Effector CD8-positive, alpha-beta T cell (primary cell): ENCODE measurements at regions not wholly inside any gene's neighbourhood (a gene's known extent, or its start where the extent isn't known, plus 50 kb on each side); places are given as distances from the start of the nearest gene placed in this dataset.

ENCODE experiments used
- DNase-seq: peaks from one replicate; lab custom pipeline; 2025; lab: John Stamatoyannopoulos, UW

DNA sequence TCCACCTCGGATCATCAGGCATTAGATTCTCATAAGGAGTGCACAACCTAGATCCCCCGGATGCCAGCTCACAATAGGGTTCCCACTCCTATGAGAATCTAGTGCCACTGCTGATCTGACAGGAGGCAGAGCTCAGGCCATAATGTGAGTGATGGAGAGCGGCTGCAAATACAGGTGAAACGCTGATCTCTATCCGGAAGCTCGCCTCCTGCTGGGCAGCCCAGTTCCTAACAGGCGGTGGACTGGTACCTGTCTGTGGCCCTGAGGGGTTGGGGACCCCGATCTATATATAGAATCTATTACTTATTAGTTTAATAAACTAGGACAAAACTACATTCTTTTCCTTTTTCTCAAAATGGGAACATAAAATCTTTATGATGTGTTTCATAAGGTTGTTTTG is 741.9 kb downstream of the RFPL4B start:
- DNase-seq, result no peak

DNA sequence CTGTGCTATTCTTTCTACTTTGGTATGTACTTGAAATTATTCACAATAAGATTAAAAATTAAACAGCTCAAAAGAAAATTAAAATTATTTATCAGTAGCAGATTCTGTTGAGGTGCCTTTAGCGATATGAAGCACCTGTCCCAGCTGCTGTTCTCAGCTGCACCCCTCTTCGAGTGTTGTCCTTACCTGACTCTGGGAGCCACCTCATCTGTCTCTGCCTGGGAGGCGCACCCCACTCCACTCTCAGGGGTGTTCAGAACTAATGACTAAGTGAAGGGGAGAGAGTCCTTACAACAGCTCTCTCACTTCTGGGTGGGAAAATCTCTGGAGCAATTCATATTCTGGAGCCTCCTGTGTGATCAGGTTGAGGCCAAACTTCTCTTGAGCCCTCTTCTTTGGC is 745.7 kb downstream of the RFPL4B start:
- DNase-seq, result no peak

DNA sequence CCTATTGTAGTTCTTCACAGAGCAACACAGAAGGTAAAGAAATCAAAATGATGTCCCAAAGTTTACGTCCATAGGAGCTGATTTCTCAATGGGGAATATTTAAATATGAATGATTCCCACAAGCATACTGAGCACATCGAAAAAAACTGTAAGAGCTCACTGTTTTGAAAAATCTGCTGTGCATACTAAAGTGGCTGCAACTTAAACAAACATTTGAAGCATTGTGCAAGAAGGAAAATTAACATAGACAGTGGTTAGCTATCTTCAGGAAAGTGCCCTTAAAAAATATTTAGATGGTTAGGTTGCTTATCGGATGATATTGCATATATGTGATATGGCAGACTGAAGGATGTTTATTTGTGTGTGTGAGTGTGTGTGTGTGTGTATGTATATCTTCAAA is 747.6 kb downstream of the RFPL4B start:
- DNase-seq, result no peak

DNA sequence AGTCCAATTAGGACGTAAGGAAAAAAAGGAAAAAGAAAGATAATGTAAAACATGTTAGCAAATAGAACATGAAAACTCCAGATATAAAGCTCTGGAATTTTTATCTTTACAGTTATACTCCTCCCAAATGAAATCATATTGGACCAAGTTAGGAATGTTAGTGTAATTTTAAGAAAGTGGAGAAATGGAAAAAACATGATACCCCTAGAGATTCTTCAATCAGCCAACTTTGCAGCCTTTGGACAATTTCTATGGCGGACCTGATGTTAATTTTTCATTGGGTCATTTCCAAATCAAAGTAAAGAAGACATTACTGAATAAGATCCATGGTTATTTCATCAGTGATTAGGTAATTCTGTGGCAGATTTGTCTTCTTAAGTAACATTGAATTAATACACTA is 748.7 kb downstream of the RFPL4B start:
- no peak for DNase-seq

DNA sequence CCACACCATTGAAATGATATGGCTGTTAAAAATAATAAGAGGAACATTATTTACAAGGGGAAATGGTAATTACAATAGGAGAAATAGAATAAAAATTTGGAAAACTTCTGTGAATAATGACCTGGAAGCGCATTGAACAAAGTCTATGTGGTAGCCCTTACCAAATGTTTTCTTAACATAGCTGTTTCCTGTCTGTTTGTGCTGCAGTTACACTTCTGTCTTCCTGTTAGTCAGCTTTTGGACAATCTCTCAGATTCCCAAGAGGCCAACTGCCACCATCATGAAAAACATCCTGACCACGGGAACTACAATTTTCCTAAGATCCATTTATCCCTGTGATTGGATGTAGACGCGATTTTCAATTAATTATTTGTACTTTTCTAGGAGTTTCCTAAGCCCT is 754.4 kb upstream of the MARCKS start:
- no peak for DNase-seq

DNA sequence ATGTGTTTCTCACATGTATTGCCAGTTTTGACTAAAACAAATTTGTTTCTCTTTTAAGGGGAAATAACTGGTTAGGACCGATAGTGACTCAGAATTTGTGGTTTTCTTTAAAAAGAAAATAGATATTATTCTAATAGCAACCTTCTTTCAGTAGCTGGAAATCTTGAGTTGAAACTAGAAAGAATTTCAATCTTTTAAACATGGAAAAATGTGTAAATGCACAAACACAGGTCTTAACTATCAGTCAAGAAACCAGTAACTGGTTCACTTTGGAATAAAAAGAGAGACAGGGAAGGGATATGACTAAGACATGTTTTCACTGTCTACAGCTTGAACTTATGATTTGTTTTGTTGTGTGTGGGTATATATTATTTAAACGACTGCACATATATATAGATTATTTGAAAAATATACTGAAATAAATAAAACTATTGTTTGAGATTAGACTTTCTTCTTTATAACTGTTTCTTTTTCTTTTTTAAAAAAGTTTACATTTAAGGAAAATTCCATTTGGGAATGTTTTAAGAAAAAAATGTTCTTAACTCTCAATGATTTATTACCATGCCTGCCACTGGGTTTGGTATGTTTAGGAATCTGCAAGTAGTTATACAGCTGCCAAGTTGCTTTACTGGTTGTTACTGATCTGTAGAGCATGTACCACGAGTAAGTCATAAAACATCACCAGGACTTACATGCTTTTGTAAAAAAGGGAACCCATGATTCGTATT is 753.3 kb upstream of the MARCKS start:
- DNase-seq, result no peak

DNA sequence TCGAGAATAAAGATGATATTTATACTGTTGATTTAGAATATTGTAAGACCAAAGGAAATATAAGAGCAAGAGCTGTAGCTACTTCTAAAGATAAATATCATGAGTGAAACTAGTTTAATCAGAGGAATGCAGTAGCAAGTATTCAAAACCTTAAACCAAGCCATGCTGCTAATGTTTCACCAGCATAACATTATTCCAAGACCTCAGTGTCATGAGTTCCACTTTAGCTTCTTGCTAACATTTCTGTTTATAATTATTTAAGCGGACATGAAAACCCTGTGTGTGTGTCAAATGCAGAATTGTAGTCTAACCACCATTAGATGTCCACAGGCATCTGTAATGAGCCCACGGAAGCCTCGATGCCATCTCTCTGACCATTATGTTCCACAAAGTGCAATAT is 752.6 kb upstream of the MARCKS start:
- no peak for DNase-seq

DNA sequence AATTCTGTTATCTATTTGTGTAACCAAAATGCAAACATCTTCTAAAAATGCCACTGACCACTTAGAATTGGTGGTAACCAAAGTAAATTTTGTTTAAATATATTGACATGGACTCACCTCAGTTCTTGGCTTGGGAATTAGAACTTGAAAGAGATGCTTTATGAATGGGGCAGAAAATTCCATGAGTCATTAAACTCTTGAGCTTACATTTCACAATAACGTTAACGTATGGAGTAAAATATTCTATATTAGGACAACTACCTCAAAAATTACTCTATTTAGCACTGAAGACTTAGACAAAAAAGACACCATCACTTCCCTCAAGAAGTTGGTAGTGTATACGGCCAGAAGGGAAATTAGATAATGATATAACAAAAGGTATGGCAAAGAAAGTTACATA is 752.2 kb upstream of the MARCKS start:
- DNase-seq, result no peak

DNA sequence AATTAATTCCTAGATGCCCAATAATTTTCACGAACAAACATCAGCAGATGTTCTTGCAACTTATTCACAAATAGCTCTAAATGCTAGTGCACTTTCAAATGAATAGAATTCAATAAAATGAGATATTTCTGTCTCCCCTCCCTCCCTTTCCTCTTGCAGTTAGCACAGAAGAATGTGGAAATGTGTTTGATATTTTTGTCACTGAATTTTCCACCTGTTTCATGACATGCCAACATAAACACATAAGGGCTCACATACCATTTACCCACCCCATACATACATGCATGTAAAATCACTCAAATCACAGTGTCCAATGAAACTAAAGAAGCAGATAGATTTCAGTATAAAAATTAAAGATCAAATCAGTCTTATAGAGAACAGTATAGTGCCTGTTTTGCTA is 746.9 kb upstream of the MARCKS start:
- no peak for DNase-seq

DNA sequence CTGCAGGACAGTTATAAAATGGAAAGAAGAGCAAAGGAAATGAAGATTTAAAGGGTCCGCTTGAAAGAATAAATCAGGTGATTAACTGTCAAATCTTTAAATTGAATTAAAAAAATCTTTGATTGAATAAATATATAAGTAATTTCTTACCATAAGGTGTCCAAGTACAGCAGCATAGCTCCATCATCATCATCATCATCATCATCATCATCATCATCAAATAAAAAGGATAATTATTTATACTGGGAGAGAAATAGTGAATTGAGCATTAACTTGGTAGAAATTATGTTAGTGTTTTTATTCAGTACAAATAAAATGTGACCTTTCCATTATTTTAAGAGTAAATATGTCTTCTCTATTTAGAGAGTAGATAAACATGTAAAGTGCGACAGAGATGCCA is 745.6 kb upstream of the MARCKS start:
- no peak for DNase-seq

DNA sequence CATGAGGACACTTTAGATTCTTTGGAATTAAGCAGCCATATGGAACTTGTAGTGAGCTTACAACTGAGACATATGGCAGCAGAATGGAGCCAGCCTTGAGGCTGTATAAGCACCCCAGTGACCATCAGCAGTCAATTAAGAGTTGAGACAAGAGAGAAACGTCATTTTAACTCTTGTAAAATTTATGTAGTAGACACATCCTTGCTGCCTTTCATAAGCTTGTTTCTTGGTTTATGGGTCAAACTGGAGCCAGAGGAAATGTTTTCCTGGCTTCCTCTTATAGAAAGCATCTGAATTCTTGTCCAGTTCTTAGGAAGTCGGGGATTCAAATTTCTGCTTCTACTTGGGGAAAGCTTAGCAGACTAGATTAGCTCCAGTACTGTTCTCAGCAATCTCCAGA is 745.1 kb upstream of the MARCKS start:
- DNase-seq, result no peak

DNA sequence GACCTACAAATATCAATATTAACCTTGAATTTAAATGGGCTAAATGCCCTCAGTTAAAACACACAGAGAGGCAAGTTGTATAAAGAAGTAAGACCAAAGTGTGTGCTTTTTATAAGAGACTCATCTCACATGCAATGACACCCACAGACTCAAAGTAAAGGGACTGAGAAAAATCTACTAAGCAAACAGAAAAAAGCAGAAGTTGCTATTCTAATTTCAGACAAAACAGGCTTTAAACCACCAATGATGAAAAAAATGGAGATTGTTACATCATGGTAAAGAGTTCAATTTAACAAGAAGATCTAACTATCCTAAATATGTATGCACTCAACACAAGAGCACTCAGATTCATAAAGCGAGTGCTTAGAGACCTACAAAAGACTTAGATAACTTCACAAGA is 741.9 kb upstream of the MARCKS start:
- DNase-seq, result no peak

DNA sequence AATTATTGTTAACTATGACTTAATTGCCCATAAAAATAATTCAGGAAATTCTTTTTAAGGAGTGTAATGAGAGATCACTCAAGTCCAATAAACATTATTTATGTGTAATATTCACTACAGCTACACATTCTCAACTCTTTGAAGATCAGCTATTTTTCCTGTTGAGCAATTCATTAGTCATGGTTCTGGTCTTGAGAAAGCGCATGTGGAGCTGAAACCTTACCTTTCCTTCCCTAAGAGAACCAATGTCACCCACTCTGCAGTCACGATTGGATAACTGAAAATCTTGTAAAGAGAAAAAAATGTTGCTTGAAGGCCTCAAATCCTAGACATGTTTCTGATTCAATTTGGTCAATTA is 736.9 kb upstream of the MARCKS start:
- DNase-seq, result no peak

DNA sequence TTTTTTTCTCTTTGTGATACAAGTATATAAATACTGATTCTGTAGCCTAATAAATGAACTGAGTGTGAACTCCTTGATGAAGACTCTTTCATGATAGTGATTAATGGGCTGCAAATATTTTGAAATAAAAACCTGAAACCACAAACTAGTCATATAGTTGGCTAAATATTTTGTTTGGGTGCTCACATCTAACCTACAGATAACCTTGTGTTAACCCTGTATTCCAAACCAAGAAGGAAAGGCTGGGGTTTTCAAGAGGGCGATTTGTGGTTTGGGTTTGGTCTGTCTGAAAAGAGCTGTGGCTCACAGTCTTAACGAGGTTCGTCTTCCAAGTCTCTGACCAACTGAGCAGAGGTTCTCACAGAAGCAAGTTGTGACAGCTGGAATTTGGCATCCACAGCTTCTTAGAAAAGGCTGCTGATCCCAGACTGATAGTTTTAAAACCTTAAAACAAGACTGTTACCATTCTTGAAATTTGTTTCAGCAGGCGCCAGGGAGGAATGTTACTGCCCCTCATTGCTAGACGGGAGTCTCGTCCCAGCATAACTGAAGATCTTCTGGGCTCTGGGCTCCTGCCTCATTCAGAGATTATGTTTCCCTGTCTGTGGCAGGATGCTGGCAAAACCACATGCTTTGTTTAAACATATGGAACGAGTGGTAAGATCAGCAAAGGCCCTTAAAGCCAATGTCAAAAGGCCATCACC is 736.4 kb upstream of the MARCKS start:
- no peak for DNase-seq

DNA sequence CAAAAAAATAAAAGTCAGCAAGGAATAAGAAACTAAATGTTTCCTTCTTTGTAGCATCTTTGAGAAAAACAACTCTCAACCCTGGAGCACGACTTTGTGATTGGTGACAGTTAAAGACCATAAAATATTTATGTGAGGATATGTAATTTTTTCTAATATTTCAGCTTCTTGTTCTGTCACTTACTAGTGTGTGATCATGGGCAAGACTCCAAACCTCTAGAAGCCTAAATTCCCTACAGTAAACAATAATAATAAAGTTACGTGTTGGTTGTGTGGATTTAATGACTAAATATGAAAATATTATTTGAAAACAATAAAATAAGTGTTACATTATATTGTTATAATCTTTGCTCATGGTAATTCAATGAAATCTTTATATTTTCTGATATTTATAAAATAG is 735.6 kb upstream of the MARCKS start:
- no peak for DNase-seq

DNA sequence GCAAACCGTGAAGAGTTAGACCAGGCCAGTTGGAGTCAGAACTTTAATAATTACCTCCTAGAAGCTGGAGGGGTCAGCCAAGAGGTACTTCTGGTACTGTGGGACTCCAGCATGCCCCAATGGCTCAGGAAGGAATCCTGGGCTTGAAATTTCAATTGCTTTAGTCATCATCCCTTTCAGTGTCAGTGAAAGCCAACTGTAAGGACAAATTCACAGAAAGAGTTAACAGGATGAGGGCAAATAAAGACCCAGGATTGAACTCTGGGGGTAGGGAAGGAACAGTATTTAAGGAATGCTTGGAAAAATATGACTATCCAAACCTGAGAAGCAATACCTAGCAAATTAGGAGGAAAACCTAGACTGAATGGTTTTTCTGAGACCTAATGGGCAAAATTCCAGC is 735.1 kb upstream of the MARCKS start:
- no peak for DNase-seq

DNA sequence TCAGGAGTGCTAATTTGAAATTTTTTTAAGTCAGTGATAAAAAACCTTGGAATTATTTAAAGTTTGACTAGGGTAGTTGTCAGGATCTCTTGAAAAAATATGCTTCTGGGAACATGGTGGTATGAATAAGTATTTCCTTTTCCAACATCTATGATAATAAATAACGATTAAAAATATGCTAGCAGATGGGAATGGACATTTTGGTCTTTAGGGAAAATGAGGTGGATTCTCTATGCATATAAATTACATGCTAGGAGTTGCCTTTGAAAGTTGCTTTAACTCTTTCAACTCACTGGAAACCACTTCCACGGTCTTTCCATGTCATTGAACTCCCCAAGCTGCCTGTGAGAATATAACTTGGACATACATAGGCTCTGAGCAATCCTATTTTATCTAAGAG is 731.5 kb upstream of the MARCKS start:
- no peak for DNase-seq

DNA sequence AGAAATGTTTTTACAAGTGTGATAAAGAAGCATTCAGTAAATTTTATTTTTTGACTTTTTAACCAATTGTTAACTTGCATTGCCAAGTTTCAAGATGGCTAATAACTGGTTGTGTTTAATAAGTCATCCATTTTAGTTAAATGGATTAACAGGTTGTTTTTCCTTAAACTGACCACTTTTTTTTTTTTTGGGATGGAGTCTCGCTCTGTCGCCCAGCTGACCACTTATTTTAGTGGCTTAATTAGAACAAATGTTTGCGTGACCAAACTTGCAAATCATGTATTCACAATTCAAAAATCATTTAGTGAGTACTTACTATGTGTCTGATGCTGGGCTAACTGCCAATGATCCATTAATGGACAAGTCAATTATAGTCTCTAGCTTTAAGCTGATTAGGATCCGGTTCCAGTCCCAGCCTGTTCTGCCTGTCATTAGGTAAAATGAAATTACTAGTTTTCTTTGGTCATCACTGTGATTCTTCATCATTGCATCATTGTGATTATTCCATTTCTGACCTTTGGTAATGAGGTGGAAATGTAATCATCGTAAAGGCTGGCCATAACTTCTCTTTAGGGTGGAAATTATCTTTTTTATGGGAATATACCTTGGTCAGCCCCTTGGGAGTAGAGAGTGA is 729.2 kb upstream of the MARCKS start:
- no peak for DNase-seq

DNA sequence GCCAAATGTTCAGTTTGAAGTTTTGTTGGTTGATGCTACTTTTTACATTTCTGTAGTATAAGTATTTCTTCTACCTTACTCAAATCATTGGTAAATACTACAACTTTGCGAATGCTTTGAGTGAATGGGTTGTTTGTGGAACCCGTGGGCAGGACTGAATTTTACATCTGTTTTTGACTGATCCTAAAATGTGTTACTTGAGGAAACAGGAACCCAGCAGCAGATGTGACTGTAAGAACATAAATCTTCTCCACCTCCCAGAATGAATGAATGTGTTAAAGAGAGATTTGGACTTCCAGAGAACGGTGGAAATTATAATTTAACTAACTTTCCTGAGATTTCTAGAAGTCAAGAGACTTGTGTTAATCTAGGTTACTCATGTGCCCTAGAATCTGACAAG is 728.5 kb upstream of the MARCKS start:
- DNase-seq, result no peak

DNA sequence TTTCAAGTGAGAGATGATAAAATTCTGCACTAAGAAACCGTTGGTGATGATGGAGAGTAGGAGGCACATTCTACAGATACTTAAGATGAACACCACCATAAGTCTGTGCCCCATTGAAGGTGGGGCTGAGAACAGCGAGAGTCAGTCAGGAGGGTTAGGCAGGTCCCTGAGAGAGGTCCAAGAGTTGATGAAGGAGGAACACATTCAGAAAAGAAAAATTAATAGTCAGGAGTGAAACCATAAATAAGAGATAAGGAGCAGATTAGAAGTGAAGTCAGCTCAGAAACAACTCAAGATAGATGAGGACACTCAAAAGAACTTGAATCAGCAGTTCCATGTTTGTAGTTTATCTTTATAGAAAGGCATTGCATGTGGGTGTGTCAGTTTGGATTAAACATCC is 727.2 kb upstream of the MARCKS start:
- DNase-seq, result no peak

DNA sequence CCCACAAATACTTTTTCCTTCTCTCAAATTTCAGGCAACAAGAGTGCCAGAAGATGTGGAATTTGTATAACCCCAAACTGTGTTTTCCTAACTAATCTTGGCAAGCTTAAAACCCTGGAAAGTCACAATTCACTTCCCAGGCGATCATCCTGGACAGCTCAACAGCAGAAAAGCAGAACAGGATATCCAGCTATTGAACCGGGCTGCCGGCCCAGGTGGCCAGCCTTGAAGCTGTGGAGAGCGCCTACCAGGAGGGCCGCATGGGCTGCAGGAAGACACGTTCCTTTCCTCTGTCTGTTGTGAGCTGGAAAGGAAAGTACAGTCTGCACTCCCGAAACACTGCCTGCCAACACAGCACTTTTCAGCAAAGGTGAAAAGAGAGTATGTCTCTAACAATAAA is 719.7 kb upstream of the MARCKS start:
- no peak for DNase-seq

DNA sequence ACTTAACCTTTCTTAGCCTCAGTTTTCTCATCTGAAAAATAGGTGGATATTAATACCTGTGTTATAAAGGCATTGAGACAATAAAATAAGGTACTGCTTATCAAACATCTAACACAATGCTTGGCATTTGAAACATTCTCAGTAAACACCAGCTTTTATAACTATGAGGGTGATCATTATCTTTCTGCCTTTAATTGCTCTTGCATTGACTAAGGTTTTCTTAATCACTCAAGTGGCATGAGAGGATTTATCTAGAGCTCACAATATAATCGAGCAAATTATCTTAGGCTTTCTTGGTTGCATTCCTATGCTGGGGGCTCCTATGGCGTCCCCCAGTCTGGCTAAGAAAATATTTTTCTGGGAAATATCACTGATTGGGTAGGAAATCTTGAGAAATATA is 716.4 kb upstream of the MARCKS start:
- no peak for DNase-seq

DNA sequence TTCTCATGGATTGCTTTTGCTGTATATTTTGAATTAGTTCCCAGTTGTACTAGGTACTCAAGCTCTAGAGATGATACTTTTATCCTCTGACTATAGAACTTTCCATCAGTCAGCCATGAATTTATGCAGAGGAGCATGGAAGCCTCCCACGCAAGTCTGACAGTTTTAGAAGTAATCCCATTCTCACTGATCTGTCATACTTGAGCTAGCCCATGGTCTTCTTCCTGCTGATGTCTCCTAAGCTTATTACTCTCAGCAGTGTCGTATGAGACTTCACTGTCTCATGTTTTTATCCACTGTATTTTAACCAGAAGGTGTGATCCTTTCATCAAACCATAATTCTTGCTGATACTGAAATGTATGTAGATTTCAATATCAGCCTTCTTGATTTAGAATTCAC is 715.2 kb upstream of the MARCKS start:
- no peak for DNase-seq
